Neural cell (in vitro differentiated cells): ENCODE measurements at regions not wholly inside any gene's neighbourhood (a gene's known extent, or its start where the extent isn't known, plus 50 kb on each side); places are given as distances from the start of the nearest gene placed in this dataset.

Experiments used
- H2AFZ ChIP-seq: fragments of 200-600, 300-800 bp; sonication (generic), shearing (Covaris generic); 2 replicates; pipeline ENCODE4 v1.6.0; 2014; ENCODE audit warnings: low read depth, mild to moderate bottlenecking, antibody characterized with exemption, low read length, moderate library complexity
- H3F3A ChIP-seq: fragments of 200-600 bp; shearing (Covaris generic); 2 replicates; pipeline ENCODE4 v1.6.1; 2016; ENCODE audit warnings: mild to moderate bottlenecking, moderate library complexity, mixed read lengths, antibody characterized with exemption, low read length; ENCODE audit not compliant: insufficient read depth, poor library complexity, severe bottlenecking
- H3K27ac ChIP-seq: fragments of 200-600, 300-800 bp; sonication (generic), shearing (Covaris generic); 2 replicates; pipeline ENCODE4 v1.5.1; 2014; ENCODE audit warnings: mild to moderate bottlenecking, low read length, moderate library complexity
- H3K27me3 ChIP-seq: fragments of 300-800, 200-600 bp; sonication (generic), shearing (Covaris generic); 2 replicates; pipeline ENCODE4 v1.6.0; 2014; ENCODE audit warnings: mild to moderate bottlenecking, low read depth, low read length, moderate library complexity; ENCODE audit not compliant: insufficient read depth
- H3K36me3 ChIP-seq: fragments of 300-800, 200-600 bp; sonication (generic), shearing (Covaris generic); 2 replicates; pipeline ENCODE4 v1.5.1; 2014; ENCODE audit warnings: mild to moderate bottlenecking, antibody characterized with exemption, low read length, moderate library complexity; ENCODE audit not compliant: insufficient read depth
- H3K4me2 ChIP-seq: fragments of 300-800, 200-600 bp; sonication (generic), shearing (Covaris generic); 2 replicates; pipeline ENCODE4 v1.6.0; 2014; ENCODE audit warnings: mild to moderate bottlenecking, low read length
- H3K4me3 ChIP-seq: fragments of 300-800, 200-600 bp; sonication (generic), shearing (Covaris generic); 2 replicates; pipeline ENCODE4 v1.5.1; 2014; ENCODE audit warnings: mild to moderate bottlenecking, low read length, moderate library complexity
- H3K79me2 ChIP-seq: fragments of 200-600 bp; shearing (Covaris generic); replicated peaks from 2 replicates; pipeline ENCODE4 v1.6.0; 2014; ENCODE audit warnings: mild to moderate bottlenecking, low read length, moderate library complexity; ENCODE audit not compliant: insufficient read depth
- H3K9ac ChIP-seq: fragments of 300-800, 200-600 bp; sonication (generic), shearing (Covaris generic); 2 replicates; pipeline ENCODE4 v1.6.1; 2016; ENCODE audit warnings: mild to moderate bottlenecking, low read length, mixed read lengths
- H3K9me2 ChIP-seq: fragments of 200-600 bp; shearing (Covaris generic); 2 replicates; pipeline ENCODE4 v1.6.1; 2016; ENCODE audit warnings: mild to moderate bottlenecking, low read length, mixed read lengths; ENCODE audit not compliant: insufficient read depth
- H3K9me3 ChIP-seq: fragments of 200-600, 300-800 bp; sonication (generic), shearing (Covaris generic); 2 replicates; pipeline ENCODE4 v1.6.1; 2016; ENCODE audit warnings: mild to moderate bottlenecking, mixed run types, low read length, moderate library complexity, mixed read lengths
- H4K20me1 ChIP-seq: fragments of 200-600 bp; shearing (Covaris generic); 2 replicates; pipeline ENCODE4 v1.6.1; 2016; ENCODE audit warnings: mild to moderate bottlenecking, mixed run types; ENCODE audit not compliant: insufficient read depth
- CTCF ChIP-seq: fragments of 450-650 bp; IDR thresholded peaks from 2 replicates; pipeline ENCODE4 v1.5.1; 2014; ENCODE audit warnings: antibody characterized with exemption, mild to moderate bottlenecking, moderate library complexity; ENCODE audit not compliant: poor library complexity, severe bottlenecking
- EP300 ChIP-seq: fragments of 450-650 bp; conservative IDR thresholded peaks from 2 replicates; pipeline ENCODE4 v1.6.1; 2014; ENCODE audit warnings: antibody characterized with exemption, mild to moderate bottlenecking, moderate library complexity; ENCODE audit not compliant: poor library complexity, severe bottlenecking
- EZH2 ChIP-seq: fragments of 200-600, 300-800 bp; shearing (Covaris generic), sonication (generic); IDR thresholded peaks from 2 replicates; pipeline ENCODE4 v1.6.1; 2014; ENCODE audit warnings: antibody characterized with exemption, low read length, borderline replicate concordance, mild to moderate bottlenecking; ENCODE audit not compliant: insufficient read depth, poor library complexity, severe bottlenecking
- MXI1 ChIP-seq: fragments of 450-650 bp; conservative IDR thresholded peaks from 2 replicates; pipeline ENCODE4 v1.6.1; 2014; ENCODE audit warnings: antibody characterized with exemption, mild to moderate bottlenecking; ENCODE audit not compliant: poor library complexity, severe bottlenecking
- POLR2AphosphoS5 ChIP-seq: IDR thresholded peaks from 2 replicates; pipeline ENCODE4 v1.6.1; 2012
- RAD21 ChIP-seq: fragments of 450-650 bp; conservative IDR thresholded peaks from 2 replicates; pipeline ENCODE4 v1.6.1; 2014; ENCODE audit warnings: antibody characterized with exemption, mild to moderate bottlenecking, moderate library complexity
- REST ChIP-seq: IDR thresholded peaks from 2 replicates; pipeline ENCODE4 v1.6.1; 2012; ENCODE audit warnings: borderline replicate concordance
- SMC3 ChIP-seq: fragments of 450-650 bp; conservative IDR thresholded peaks from 2 replicates; pipeline ENCODE4 v1.6.1; 2014; ENCODE audit warnings: antibody characterized with exemption, mild to moderate bottlenecking, moderate library complexity; ENCODE audit not compliant: poor library complexity
- TAF1 ChIP-seq: IDR thresholded peaks from 2 replicates; pipeline ENCODE4 v1.6.1; 2012; ENCODE audit warnings: low read depth

GRCh38 chr7:149615690-149616270, 118.2 kb upstream of the ZNF746 start:
- Histone ChIP-seq H2AFZ (no peak overlapping the region), H3K36me3 (no peaks in the 10 kb centered on the region), H3K27ac (no peak overlapping the region), H3K4me2 (no peak overlapping the region), H3K9me3 (no peaks in the 10 kb centered on the region), H4K20me1 (no peaks in the 10 kb centered on the region), H3K9ac (no peak overlapping the region), H3K79me2 (no peaks in the 10 kb centered on the region), H3K9me2 (no peaks in the 10 kb centered on the region), H3K27me3 (no peaks in the 10 kb centered on the region), H3K4me3 (no peak overlapping the region), H3F3A (no peaks in the 10 kb centered on the region)
- TF ChIP-seq POLR2AphosphoS5 (no peak), TAF1 (no peak), MXI1 (no peak), REST (no peak), RAD21 (no peak), EP300 (no peak), SMC3 (no peak), CTCF (no peak)

GRCh38 chr7:149610441-149611011, 112.9 kb upstream of the ZNF746 start:
- Histone ChIP-seq H3K27me3 (no peaks in the 10 kb centered on the region), H3K9ac (no peak overlapping the region), H3K27ac (no peak overlapping the region), H3K79me2 (no peaks in the 10 kb centered on the region), H3K4me3 (no peak overlapping the region), H3F3A (no peaks in the 10 kb centered on the region), H3K9me2 (no peaks in the 10 kb centered on the region), H3K4me2 (no peak overlapping the region), H4K20me1 (no peaks in the 10 kb centered on the region), H2AFZ (no peak overlapping the region), H3K9me3 (no peaks in the 10 kb centered on the region), H3K36me3 (no peaks in the 10 kb centered on the region)
- TF ChIP-seq MXI1 (no peak), EP300 (no peak), CTCF (no peak), TAF1 (no peak), SMC3 (no peak), POLR2AphosphoS5 (no peak), EZH2 (no peak), REST (no peak)
